Spleen (tissue), 7 donors: ENCODE measurements at regions not wholly inside any gene's neighbourhood (a gene's known extent, or its start where the extent isn't known, plus 50 kb on each side); places are given as distances from the start of the nearest gene placed in this dataset.

Experiments
- CTCF ChIP-seq, 11 experiments: fragments of 200-600 bp in 7 of 11; fragments of 450-650 bp in 4 of 11; sonication (generic) in 4 of 11; IDR thresholded peaks in 8 of 11; conservative IDR thresholded peaks in 3 of 11; 1 replicate in 7 of 11; 2 replicates in 4 of 11; pipeline versions ENCODE4 v1.4.0 to v1.8.0; 2016 to 2021; ENCODE audit warnings: antibody characterized with exemption in 11 of 11, inconsistent platforms in 4 of 11, mild to moderate bottlenecking in 1 of 11
- POLR2A ChIP-seq, 3 donors: fragments of 450-650 bp; IDR thresholded peaks; one replicate each; pipeline ENCODE4 v1.5.1; 2017; ENCODE audit warnings: antibody characterized with exemption in 3 of 3, mild to moderate bottlenecking in 1 of 3
- POLR2AphosphoS5 ChIP-seq, 3 donors: sonication (generic); formaldehyde crosslinking; IDR thresholded peaks; one replicate each; pipeline ENCODE4 v1.5.1; 2017; ENCODE audit warnings: antibody characterized with exemption in 3 of 3
- donor health status: DM: no; HTN: no; CAD: no; lungs with moderate emphysema.
- donor health status: DM: no; HTN: no; CAD: no.
- donor health status: DM: no; HTN: no; CAD: no.

GRCh38 chrX:13196782-13197181, 123.1 kb downstream of the ATXN3L start:
- no peak for TF ChIP-seq CTCF (IDR thresholded peaks at IDR 0.05 in 8 of 11, conservative IDR thresholded peaks at IDR 0.05 in 3 of 11)
- no peak for TF ChIP-seq POLR2A (IDR thresholded peaks at IDR 0.05)
- TF ChIP-seq POLR2AphosphoS5 (IDR thresholded peaks at IDR 0.05): no peak
